AG08396 (cell line): ENCODE measurements at regions not wholly inside any gene's neighbourhood (a gene's known extent, or its start where the extent isn't known, plus 50 kb on each side); places are given as distances from the start of the nearest gene placed in this dataset.

Source experiments
- DNase-seq: peaks from one replicate; pipeline ENCODE4 v3.0.0; 2012; ENCODE audit warnings: low spot score, mixed read lengths

DNA sequence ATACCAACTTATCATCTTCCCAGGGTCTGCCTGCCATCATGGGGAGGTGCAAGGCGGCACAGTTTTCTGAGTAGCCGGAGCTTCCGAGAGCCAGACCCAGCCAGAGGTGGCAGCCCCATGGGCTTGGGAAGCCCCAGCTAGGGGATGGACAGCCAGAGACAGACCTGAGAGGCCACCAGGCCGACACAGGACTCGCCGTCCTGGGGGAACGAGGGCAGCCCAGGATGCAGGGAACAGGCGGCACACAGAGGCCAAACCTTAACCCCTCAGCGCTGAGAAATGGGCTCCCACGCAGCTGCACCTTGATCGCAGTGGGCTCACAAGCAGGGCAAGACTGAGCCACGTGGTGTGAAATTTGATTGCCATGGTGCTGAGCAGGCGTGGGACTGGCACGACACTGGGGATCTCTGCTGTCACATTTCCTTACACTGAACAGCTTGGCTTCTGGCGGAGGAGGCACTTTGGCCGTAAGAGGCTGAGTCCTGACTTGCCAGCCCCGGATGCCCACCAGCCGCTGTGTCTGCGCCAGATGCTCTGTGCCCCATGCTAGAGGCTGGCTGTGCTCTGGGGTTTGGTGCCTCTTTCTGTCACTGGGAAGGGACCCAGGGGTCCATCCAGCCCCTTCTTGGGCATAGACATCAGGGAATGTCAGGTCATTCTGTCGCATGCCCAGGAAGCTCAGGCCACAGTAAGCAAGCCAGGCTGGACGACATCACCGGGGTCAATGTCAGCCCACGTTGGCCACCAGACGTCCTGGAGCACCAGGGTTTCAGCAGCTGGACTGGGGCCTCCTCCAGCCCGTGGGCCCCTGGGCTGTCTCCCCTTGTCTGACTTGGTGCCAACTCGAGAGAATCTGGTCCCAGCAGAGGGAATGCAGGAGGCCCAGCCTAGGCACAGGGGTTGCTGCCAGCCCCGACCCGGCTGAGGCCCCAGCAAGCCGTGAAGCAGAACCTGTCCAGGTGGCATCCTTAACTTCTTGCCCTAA lies 312.1 kb upstream of the MYT1L start:
- DNase-seq, result no peak

DNA sequence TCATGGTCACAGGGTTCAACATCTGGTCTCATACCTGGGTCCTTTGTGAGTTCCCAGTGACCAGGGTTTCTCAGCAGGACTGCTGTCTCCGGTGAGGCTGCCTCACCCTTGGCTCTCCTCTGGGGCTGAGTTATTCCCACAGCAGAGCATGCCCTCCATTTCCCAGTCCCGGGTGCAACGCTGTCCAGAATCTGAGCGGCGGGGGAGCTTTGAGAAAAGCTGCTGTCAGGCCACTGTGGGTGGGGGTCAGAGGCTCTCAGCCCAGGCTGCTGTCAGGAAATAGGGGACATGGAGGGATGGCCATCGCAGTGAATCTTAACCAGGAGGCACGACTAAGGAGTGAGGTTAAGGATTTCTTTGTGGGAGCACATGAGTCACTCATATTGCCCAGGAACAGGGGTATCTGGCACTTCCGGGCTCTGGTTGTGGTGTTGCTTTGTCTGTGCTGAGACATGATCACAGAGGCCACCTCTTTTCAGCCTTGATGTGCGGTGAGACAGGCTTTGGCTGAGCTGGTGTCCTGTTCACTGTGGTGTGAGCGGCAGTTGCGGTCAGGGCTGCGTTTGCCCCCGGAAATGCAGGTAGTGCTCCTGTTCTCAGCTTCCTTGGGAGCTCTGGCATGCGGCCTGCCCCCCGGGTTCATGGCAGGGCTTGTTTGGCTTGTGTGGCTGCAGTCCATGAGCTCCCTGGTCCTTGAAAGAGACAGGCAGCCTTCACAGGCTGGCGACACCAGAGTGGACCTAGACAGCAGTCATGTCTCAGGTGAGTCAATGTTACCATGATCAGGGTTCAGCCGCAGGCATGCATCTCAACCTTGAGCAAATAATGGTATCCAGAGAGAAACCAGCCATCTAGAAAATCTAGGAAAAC lies 310.7 kb upstream of the MYT1L start:
- DNase-seq, result no peak

DNA sequence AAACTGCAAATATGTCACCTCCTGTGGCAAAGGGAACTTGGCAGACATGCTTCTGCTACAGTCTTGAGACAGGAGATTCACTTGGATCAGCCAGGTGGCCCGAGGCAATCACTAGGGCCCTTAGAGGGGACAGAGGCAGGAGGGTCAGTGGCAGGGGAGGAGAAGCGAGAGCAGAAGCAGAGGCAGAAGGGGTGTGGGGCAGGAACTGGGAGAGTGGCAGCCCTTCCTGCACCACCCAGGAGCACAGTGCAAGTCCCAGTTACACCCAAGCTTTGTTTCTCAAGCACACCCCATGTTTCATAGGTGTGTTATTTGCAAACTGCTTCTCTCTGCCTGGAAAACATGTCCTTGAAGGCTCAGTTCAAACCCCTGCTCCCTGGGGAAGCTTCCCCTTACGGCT lies 309.7 kb upstream of the MYT1L start:
- DNase-seq, result no peak

DNA sequence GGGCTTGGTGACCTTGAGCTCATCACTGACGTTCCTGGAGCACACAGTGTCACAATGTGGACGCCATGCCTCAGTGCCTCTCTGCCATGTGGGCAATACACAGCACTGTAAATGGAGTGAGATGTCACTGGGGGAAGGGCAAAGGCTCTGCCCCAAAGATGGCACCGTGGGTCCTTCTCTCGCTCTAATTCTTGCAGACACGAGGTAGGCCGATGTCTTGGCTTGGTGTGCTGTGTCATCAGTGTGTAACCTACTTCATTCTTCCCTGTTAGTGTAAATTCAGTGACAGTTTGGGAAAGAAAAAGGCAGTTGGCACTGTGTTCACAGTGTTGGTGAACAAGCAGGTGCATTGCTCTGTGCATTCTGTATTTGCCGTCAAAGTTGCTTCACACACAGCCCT lies 309.3 kb upstream of the MYT1L start:
- DNase-seq, result no peak

DNA sequence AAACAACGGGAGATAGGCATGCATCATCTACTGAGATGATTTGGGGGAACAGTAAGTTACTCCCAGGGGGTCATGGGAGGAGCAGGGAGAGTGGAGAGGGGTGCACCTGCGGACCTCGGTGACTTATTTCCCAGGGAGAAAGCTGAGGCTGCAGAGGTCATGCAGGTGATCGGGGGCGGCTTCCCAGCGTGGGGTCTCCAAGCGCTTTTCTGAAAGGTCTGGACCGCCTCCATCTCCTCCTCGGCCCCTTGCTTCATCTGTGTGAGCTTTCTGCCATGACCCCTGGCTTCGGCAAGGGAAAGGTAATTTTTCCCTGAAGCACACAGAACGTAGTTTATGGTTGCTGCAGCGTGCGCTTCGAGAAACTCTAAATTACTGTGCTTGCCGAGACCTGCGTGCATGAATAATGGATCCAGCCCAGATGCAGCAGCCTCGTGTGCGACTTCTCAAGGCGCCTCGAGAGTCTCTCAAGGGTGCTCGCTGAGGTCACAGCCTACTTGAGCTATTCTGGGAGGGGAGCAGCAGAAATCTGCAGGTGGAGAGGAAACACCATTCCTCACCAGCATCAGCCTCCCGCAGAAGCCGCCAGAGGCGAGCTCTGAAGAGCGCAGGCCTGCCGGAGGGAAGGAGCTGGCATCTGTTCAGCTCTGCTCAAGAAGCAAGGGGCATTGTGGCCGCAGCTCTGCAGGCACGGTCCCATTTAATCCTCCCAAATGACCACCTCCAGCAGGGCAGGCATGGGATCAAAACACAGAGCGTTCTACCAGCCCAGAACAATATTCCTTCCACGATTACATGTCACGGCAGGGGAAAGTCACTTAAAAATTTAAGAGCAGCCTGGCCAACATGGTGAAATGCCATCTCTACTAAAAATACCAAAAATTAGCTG lies 308.4 kb upstream of the MYT1L start:
- DNase-seq, result no peak

DNA sequence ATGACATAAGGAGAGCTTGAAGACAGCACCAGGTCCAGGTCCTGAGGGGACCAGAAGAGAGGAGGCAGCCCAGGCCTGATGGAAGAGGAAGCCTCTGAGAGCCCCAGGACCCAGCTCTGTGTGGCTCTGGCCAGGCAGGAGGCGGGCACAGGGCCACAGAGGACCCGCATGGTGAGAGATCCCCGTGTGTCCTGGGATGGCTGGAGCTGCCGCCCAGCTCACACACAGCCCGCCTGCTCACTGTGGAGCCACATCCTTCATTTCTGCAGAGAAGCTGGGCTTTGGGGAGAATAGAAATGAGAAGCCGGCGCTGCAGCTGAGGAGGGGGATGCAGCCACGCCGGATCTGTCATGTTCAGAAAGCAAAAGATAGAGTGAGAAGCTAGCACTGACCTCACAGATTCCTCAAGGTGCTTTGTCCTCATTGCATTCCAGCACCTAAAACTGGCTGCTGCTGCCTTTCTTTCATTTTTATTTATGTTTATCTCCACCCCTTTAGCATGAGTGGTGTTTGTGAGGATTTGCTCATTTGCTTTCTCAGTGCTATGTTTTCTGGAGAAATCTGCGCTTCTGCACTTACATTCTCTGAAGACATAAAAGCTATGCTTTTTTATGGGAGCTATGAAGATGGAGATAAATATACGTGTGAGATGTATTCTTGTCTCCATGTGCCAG lies 307.6 kb upstream of the MYT1L start:
- DNase-seq, result no peak

DNA sequence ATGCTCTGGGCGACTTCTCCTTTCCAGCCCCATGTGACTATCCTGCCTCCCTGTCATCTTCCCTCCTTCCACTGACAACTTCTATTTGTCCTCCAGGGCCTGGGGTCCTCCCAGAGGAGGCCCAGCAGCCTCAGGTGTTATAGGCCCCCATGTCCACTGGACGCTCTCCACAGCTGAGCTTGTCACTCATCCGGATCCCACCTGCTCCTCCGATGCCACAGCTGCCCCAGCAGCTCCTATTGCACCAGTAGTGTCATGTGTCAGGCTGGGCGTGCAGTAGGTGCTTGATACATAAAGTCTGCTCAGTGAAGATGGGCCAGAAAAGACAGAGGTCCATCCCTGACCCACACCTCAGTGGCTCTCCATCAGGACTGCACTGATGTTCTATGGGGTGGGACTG lies 305.7 kb upstream of the MYT1L start:
- DNase-seq, result no peak

DNA sequence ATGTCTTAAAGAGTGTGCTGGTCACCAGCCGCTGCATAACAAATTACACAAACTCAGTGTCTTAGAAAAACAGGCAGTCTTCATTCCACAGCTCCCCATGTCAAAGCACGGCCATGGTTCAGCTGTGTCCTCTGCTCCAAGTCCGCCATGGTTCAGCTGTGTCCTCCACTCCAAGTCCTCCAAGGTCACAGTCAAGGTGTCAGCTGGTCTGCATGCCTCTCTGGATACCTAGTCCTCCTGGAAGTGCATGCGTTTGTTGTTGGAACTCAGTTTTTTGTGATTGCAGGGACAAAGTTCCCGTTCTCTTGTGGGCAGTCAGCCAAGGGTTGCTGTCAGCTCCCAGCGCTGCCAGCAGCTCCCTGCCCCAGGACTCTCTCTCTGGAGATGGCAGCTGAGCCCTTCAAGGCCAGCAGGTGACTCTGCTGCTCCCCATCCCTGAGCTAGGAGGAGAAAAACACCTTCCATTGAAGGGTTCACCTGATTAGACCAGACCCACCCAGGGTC lies 304.0 kb upstream of the MYT1L start:
- DNase-seq, result no peak

DNA sequence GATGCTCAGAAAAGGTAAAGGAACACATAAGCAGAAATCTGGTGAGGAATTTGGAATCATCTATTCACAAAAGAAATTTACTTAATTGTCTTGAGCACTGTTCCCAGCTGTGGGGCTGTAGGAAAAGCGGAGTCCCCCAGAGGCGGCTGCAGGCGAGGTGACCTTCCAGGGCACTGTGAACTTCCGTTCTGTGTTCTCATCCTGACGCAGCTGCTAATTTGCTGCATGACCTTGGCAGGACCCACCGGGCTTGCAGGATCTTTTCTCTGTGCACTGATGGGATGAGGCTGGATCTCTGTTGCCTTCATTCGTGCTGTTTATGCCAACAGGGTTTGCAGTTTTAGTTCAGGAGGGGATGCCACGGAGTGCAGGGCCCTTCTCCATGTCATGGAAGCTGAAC lies 301.9 kb upstream of the MYT1L start:
- DNase-seq, result no peak

DNA sequence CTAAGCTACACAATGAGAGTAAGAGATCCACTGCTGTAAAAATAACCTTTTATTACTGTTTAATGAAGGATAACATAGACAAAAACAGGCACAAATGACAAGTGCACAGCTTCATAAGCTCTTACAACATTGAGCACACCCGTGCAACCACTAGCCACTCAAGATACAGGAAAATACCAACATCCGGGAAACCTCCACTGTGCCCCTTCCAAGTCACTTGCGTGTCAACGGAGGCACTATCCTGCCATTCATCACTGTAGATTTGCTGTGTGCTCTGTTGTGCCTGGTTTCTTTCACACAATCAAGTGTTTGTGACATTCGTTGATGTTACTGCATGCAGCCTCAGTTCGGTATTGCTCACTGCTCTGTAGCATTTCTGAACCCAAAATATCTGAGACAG lies 292.9 kb upstream of the MYT1L start:
- DNase-seq, result no peak

DNA sequence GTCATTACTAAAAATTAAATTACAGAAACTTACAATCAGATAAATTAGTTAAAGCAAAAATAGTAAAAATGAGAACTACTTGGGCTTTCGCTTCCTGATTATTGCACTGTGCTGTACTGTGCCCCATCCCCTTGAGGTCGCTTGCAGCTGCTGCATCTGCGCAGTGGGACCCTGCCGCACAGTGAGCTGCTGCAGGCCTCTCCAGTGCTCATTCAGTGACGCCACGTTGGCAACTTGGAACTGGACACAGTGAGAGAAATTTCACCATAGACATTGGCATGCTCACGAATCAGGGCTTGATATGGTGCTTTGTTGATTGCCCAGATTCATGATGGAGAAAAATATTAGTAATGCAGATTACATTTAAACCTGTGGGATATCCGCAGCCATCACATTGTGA lies 290.8 kb upstream of the MYT1L start:
- DNase-seq, result no peak

DNA sequence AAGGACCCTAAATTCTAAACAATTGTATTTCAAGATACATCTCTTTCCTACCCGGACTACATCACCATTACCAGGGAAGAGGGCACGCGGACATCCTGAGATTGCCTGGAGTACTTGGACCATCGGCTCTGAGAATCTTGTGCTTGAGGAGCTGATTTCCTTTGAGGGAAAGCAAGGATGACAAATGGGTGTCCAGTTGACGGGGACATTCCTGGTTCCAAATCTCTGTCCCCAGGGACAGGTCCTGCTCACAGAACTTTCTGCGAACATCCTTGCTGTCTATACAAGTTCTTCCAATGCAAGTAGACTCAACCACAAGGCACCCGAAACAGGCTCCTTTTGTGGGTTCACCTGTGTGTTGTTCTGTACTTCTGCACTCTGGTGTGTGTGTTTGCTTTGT lies 289.5 kb upstream of the MYT1L start:
- DNase-seq, result no peak

DNA sequence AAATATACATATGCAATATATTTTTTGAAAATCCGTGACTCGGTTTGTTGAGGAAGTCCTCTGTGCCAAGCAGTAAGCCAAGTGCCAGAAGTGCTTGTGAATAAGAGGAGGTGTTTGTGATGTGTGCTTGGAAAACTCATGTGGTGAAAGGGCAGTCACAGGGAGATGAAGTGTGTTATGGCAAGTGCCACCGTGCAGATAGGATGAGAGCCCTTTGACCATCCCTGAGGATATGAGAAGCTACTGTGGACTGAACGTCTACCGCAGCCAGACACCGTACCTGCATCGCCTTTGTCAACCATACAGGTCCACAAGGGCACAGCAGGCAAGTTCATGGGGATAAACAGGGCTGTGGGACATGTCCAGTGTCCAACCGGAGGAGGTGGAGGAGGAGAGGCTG lies 288.9 kb upstream of the MYT1L start:
- no peak for DNase-seq

DNA sequence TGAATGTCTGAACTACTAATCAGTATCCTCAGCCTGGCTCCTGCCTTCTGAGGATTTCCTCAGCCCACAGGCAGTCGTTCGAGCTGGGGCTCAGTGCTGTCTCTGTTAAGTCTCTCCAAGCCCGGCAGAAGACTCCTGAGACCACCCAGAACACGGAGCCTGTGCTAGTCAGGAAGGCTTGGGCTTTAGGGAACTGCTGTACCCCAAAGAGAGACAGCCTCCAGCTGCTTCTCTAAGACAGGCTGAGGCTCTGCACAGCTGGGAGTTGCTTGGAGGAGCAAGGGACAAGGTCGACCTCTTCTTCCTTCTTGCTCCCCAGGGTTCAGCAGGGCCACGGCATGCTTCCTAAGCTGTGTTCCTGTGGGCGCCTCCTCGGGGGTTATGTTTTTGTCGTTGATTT lies 283.4 kb upstream of the MYT1L start:
- no peak for DNase-seq

DNA sequence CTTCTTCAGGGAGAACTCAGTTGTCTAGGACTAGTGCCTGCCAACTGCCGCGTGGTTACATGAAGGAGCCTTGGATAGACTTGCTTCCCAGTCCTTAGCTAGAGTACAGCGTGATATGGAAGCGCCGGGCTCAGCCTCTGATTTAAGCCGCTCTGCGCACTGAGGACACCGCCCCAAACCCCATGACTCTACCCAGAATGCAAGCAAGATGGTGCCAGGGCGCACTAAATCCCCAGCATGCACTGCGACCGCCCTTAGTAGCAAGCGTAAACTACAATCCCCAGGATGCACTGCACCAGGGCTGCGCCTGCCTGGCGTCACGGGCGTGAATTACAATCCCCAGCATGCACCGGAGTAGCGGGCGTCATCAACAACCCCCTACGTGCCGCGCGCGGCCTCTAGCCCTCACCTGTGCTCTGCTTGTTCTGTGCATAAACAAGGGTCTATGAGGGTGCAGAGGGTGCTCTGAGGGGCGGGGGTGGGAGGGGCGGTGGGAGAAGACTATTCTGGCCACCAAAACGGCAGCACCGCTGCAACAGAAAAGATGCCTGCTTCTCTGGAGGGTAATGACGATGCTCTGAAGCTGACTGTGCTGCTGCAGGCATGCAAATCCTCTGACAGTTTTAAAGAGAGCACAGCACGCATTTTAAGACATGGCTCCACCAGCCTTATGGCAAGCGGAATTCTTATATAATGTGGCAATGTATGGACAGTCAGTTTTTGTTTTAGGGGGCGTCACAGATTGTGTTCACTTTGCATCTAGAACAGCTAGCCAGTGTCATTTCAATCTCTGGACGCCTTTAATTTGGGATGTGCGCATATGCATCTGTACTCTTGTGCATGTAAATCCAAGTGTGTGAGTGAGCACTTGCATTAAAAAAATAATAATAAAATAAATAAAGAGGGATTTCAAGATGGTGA lies 282.5 kb upstream of the MYT1L start:
- DNase-seq, result peak; percentile 57

DNA sequence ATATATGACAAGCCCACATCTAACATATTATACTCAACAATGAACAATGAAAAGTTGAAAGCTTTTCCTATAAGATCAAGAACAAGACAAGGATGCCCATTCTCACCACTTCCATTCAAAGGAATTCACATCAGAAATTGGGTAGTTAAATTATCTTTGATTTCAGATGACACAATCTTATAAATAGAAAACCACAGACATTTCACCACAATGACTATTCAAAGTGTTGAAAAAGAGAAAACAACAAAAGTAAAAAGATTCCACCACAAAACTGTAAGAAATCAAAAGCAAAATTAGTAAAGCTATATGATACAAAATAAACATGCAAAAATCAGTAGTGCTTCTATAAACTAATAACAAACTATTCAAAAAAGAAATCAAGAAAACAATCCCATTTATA lies 279.7 kb upstream of the MYT1L start:
- no peak for DNase-seq

DNA sequence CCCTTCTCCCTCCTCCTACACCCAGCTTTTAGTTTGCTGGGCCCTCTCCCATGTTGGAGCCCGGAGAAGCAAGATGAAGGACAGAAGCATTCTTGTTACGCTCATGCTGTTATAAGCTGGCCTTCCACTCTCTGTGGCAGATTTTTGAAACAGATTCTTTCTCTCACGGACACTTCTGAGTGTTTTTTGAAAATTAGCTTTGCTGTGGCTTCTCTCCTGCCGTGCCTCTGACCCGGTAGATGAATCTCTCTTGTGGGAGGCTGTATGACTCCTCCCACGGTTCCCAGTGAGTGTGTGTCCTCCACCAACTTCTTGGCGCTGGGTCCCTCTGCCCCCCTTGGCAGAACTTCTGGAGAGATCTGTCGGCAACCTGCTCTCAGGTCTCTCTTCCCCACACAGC lies 269.3 kb upstream of the MYT1L start:
- no peak for DNase-seq

DNA sequence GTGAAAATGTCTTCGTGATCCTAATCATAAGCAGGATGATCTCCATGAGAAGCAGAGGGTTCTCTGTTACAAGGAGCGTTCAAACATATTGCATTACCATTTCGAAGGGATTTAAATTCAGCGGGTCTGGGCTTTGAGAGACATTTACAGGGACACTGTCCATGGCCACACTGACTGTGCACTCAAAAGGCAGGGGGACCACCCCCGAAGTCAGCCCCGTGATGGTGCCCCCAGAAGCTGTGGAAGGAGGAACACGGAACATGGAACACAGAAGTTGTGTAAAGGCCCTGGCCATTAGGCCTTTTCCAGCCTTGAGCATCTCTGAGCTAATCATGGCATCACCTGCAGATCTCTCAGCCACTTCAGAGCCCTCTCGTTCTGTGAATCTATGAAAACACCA lies 268.4 kb upstream of the MYT1L start:
- no peak for DNase-seq

DNA sequence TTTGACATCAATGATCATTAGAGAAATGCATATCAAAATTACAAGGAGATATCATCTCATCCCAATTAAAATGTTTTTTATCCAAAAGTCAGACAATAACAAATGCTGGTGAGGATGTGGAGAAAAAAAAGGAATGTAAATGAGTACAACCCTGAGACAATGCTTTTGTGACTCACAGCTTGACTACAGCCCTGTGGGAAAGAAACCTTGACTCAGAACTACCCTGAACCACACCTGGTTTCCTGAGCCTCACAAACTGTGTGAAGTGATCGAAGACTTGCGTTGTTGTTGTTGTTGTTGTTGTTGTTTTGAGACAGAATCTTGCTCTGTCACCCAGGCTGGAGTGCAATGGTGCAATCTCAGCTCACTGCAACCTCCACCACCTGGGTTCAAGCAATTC lies 266.6 kb upstream of the MYT1L start:
- no peak for DNase-seq

DNA sequence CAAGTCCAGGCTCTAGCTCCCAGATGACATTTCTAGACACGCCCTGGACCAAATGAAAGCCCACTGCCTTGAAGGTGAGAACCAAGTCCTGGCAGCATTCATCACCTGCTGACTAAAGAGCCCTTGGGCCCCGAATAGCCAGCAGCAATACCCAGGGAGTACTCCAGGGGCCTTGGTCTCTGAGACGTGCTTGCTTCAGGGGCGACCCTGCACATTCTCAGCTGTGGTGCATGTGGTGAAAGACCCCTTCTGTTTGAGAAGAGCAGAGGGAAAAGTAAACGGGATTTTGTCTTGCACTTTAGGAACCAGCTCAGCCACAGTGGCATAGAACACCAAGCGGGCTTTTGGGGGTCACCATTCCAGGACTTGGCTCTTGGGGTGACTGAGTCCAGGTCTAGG lies 260.5 kb upstream of the MYT1L start:
- DNase-seq, result no peak
